Stimulated activated CD8-positive, alpha-beta memory T cell treated with anti-CD3 and anti-CD28 coated beads, Interleukin-15, amount 100 ng/mL, for 1 hour (primary cell): ENCODE measurements at regions not wholly inside any gene's neighbourhood (a gene's known extent, or its start where the extent isn't known, plus 50 kb on each side); places are given as distances from the start of the nearest gene placed in this dataset.

Source experiments
- DNase-seq: peaks from one replicate; pipeline ENCODE4 v3.0.0-alpha.2; 2020; ENCODE audit warnings: low read depth

GRCh38 chr20:63128367-63128766 lies 87.6 kb downstream of the YTHDF1 start:
- DNase-seq, result no peak

- DNase-seq, result no peak
These were observed 88.1 kb downstream of the YTHDF1 start for GRCh38 chr20:63127700-63128364.

DNA sequence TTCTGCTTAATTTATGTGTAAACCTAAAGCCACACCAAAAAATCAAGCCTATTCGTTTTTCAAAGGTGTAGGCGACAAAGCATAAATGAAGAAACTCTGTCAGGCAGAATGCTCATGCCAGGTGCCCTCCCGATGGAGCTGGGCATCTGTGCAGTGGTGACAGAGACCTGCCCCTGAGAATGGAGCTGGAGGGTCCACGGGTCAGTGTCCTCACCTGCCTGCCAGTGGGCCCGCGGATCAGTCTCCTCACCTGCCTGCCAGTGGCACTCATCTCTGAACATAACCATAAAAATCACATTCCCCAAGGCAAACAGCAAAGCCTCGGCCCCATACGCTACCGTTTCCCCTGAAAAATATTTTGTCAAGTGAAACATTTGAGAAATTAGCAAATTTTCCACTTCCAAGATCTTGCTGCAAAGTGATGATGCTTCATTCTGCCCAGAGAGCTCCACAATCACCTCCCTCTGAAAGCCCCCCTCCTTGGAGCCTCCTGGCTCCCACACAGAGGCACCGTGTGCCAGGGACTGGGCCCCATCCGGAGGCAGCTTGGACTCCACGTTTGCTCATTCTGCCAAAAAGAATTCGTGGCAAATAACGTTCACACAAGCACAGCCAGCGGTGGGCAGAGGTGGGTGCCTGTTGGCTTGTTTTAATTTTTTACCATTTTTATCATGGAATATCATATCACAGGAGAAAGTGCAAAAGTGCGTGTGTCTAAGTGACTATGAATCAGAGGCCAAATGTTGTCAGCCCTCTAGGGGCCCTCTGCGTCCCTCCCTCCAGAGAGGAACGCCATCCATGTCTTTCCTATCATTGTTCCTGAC lies 88.8 kb downstream of the YTHDF1 start:
- DNase-seq, result no peak

- DNase-seq, result no peak
These were observed 89.9 kb downstream of the YTHDF1 start for GRCh38 chr20:63125838-63126601.

DNA sequence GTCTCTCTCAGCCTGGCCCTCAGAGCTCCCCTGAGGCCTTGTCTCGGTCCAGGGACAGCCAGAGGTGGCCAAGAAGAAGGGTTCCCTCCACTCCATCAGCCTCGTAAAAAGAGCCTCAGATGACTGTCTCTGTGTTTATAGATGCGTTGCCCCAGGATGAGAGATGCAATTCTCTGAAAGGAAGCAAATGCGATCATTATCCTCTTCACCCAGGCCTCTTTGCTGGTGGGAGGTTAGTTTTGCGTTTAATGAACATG lies 90.4 kb downstream of the YTHDF1 start:
- no peak for DNase-seq

DNA sequence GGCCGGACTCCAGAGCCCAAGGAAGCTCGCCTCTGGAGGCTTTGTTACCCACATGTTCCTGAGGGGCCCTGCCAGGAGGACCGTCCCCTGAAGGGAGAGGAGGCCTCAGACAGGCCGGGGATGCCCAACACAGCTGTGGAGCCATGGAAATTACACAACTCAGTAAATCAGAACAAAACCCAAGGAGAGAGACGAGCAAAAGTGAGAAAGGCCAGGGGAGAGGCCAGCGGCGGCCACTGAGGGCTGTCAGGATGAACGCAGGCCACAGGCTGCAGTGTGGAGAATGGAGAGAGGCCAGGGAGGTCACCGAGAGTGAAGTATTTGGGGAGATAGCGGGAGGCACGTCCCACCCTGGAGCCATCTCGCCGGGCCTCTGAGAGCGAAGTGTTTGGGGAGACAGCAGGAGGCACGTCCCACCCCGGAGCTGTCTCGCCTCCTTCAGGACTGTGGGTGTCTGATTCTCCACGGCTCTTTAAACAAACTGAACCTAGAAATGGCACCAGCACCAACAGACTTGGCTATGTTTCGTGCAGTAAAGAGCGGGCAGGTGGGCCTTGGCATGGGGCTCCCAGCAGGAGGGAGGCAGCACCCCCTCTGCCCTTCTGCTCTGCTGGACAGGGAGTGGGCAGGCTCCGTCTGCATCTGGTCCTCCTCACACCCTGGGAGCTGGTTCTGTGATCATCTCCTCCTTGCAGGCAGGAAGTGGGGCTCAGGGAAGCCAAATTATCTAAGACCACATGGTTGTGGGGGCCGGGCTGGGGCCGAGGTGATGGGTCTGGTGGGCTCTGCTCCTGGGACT lies 91.0 kb downstream of the YTHDF1 start:
- no peak for DNase-seq

DNA sequence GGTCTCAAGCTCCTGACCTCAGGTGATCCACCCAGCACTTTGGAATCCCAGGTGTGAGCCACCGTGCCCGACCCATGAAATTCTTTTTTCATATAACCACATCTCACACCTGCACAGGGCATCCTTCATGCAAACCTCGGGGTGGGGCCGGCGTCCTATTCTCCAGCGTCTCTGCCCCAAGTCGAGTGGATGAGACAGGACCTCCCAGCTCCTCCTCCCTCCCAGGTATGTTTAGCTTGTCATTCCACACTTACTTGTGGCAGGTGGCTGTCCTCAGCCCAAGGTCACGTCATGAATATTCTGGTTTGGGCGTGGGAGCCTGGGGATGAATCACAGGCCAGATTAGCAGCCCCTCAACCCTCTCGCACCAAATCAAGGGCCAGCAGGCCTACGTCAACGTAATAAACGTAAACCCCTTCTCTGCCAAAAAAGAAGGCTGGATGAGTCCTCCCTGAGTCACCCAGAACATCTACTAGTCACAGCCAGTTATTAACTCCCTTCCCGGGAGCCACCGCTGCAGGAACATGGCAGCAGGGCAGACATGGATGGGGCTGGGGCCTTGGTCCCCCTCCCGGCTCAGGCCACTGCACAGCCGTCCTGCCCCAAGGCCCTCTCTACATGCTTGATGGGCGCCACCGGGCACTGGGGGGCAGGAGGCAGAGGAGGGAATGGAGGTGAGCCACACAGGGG lies 91.7 kb downstream of the YTHDF1 start:
- no peak for DNase-seq

DNA sequence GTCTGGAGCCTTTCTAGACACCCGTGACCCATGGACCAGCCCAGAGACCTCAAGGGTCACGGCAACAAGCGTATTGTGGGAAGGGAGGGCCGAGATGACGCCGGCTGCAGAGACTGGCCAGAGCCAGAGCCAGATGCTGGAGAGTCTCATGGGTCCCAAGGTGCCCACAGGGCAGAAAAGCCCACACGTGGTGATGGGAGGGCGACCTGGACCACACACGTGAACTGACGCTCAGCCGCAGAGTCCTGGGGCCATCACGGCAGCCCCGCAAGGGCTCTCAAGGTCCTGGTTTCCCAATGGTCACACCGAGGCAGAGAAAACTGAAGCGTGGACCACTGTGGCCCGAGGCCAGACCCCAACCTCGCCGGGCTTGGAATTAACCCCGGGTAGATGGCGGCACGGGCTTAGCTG lies 92.6 kb downstream of the YTHDF1 start:
- DNase-seq, result no peak

GRCh38 chr20:63122626-63123025 lies 93.3 kb downstream of the YTHDF1 start:
- DNase-seq, result no peak

DNA sequence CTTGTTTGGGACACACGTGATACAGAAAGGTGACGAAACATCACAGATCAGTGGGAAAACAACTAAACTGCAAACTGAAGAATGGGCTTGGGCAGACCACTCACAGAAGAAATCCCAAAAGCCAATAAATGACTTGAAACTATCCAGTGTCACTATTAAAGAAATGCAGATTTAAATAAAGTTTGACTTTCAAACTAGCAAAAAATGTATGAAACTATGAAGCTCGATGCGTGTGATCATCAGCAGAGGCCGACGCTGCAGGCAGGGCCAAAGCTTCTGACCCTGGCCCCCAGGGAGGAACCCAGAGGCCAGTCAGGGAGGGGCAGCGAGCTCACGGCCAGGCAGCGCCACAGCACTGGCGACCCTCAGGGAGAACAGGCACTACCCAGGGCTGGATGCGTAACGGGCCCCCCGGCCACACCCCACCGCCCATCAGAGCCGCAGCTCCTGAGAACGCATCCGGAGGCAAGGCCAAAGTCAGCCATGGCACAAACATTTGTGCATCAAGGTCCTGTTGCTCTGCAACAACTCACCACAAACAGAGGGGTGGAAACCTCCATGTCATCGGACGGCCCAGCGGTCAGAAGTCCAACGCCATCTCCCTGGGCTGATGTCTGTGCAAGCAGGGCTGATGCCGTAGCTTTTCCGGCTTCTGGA lies 94.1 kb downstream of the YTHDF1 start:
- no peak for DNase-seq

DNA sequence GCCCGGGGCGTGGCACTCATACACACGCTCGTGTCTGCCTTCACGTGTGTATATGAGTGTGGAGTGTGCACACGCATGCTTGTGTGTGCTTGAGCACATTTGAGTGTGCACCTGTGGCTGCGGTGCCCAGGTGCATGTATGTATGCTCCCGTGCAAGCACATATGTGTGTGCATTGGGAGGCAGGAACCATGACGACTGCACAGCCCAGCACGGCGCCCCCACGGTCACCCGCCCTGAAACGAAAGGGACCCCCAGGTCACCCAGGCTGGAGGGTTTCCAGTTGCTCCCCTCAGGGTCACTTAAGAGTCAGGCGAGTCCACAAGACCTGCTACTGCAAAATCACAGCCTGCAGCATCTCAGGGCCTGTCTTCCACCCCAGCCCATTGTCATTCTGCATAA lies 94.7 kb downstream of the YTHDF1 start:
- no peak for DNase-seq

- no peak for DNase-seq
These were observed 95.2 kb downstream of the YTHDF1 start for GRCh38 chr20:63120808-63121090.

GRCh38 chr20:63119963-63120807 lies 95.7 kb downstream of the YTHDF1 start:
- DNase-seq, result no peak

DNA sequence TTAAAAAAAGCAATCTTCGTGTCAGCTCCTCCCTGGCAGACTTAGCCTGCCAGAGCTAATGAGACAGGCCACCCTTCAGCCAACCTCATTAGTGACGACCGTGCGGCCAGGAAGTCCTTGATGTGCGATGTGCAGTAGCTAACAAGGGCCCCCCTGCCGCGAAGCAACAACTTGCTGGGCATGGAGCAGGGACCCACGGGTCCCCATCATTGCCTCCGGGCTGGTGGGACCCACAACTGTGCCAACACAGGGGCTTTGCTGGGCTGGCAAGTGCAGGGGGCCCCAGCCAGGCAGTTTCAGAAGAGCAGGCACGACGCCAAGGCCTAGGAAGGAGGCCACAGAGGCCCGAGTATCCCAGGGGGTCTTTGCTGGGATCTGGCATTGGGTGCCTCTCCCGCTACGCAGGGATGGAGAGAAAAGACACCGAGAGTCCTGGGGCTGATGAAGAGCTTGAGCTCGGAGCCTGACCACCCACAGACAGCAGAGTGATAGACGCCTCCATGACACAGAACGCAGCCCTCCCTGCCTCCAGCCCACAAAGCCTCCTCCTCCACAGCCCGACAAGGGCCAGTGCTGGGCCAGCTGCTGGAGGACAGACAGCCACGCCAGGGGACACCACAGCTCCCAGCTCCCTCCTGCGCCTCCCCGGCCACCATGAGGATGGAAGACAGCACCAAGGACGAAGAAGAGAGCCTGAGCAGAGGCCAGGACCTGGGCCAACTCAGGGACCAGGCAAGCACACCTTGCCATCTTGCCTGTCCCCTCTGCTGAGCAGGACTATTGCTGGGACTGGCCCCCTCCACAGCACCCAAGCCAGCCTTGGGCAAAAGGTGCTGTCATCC lies 96.6 kb downstream of the YTHDF1 start:
- DNase-seq, result no peak

- DNase-seq, result no peak
These were observed 97.4 kb downstream of the YTHDF1 start for GRCh38 chr20:63118303-63119120.

- DNase-seq, result no peak
These were observed 98.1 kb downstream of the YTHDF1 start for GRCh38 chr20:63117661-63118302.

DNA sequence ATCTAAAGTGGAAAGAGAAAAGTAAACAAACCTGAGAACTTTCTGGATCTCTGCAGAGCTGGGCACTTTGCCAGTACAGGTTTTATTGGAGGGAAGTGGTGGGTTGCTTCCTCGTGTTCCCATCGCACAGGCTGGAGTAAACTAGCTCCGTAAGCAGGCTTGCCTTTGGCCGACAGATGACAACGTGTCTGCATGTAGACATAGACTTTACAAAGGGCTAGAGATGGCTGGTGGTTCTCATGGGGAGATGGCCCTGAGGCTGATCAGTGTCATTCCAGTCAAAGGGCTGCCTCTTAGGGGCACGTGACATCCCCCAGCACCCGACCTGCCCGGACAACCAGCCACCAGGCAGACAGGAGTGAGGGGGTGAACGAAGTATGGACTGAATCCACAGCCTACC lies 98.8 kb downstream of the YTHDF1 start:
- DNase-seq, result no peak

- DNase-seq, result no peak
These were observed 99.4 kb downstream of the YTHDF1 start for GRCh38 chr20:63116412-63117106.
